Naive thymus-derived CD8-positive, alpha-beta T cell (primary cell): ENCODE measurements at regions not wholly inside any gene's neighbourhood (a gene's known extent, or its start where the extent isn't known, plus 50 kb on each side); places are given as distances from the start of the nearest gene placed in this dataset.

ENCODE experiments used
- ATAC-seq, 2 donors: fragments of 150-1000 bp; cut with Tn5 transposase in 1 of 2; sonication (Bioruptor Pico), chemical (Tn5 transposase) in 1 of 2; 1 replicate in 1 of 2; 2 replicates in 1 of 2; pipeline ENCODE4 v1.10.0; 2021; ENCODE audit warnings: mild to moderate bottlenecking in 2 of 2, moderate library complexity in 2 of 2
- POLR2A ChIA-PET: fragments of 350-600 bp; sonication (Branson Sonifier 250); formaldehyde crosslinking; loops from one replicate; lab custom pipeline; 2021; ENCODE audit warnings: antibody characterized with exemption; lab: Charles Lee
- DNase-seq, 10 donors: peaks; one replicate each; pipeline versions ENCODE4 v3.0.0 to v3.0.0-alpha.2; 2020 to 2022
- H3K27ac Mint-ChIP-seq, 10 donors: one replicate each; pipeline ENCODE4 v1.8.0; 2020 to 2022; ENCODE audit warnings: mild to moderate bottlenecking in 10 of 10, mixed read lengths in 10 of 10, moderate library complexity in 4 of 10, inconsistent platforms in 1 of 10
- H3K27me3 Mint-ChIP-seq, 5 donors: one replicate each; pipeline ENCODE4 v1.8.0; 2021 to 2022; ENCODE audit warnings: mixed read lengths in 5 of 5
- H3K36me3 Mint-ChIP-seq, 3 donors: one replicate each; pipeline ENCODE4 v1.8.0; 2020 to 2022; ENCODE audit warnings: mixed read lengths in 3 of 3, mild to moderate bottlenecking in 2 of 3, inconsistent platforms in 1 of 3
- H3K4me1 Mint-ChIP-seq, 4 donors: one replicate each; pipeline ENCODE4 v1.8.0; 2021 to 2022; ENCODE audit warnings: mixed read lengths in 4 of 4
- H3K4me3 Mint-ChIP-seq, 10 donors: one replicate each; pipeline ENCODE4 v1.8.0; 2020 to 2022; ENCODE audit warnings: mild to moderate bottlenecking in 10 of 10, mixed read lengths in 10 of 10, moderate library complexity in 6 of 10, inconsistent platforms in 1 of 10
- H3K9me3 Mint-ChIP-seq, 9 donors: one replicate each; pipeline ENCODE4 v1.8.0; 2020 to 2022; ENCODE audit warnings: mixed read lengths in 9 of 9, mild to moderate bottlenecking in 3 of 9, inconsistent platforms in 1 of 9, moderate library complexity in 1 of 9

- H3K36me3 Mint-ChIP-seq: no peaks in the 10 kb centered on the region
- no peaks in the 10 kb centered on the region for H3K9me3 Mint-ChIP-seq
- no peak overlapping the region for H3K27ac Mint-ChIP-seq
- no peaks in the 10 kb centered on the region for H3K27me3 Mint-ChIP-seq
- DNase-seq: no peak
- POLR2A ChIA-PET: no interaction called here
- no peak overlapping the region for H3K4me3 Mint-ChIP-seq
- no peak for ATAC-seq
- peaks cover 3 to 14% (median 12%) of the 10 kb centered on the region in 4 donors for H3K4me1 Mint-ChIP-seq
Observed at GRCh38 chr2:207312006-207312356, 146.2 kb upstream of the KLF7 start.

GRCh38 chr2:207313947-207314346, 148.2 kb upstream of the KLF7 start:
- Mint-ChIP-seq H3K4me3 (no peak overlapping the region), H3K9me3 (no peaks in the 10 kb centered on the region), H3K36me3 (no peaks in the 10 kb centered on the region), H3K27me3 (peaks cover 0 to 3% (median 0%) of the 10 kb centered on the region in 5 donors), H3K4me1 (peaks cover 0 to 6% (median 4%) of the 10 kb centered on the region in 4 donors), H3K27ac (no peak overlapping the region)
- DNase-seq (no peak), ATAC-seq (no peak)
- POLR2A ChIA-PET: no interaction called here

DNA sequence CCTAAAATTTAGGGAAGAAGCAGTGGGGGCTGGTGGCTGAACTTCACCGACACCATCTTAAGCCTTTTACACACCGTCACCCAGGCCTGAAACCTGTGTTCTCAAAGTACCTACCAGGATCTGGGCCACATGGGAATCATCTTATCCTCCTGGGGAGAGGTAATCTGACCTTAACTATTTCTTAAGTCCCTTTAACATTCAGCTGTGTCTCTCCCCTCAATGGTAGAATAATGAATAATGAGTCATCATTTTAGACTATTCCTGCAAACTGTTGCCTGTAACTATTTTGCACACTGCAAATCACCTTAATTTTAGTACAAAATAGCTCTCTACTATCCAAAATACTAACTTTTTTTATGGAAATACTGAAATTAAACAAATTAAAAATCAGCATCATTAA, 149.4 kb upstream of the KLF7 start:
- peaks cover 0 to 8% (median 0%) of the 10 kb centered on the region in 5 donors for H3K27me3 Mint-ChIP-seq
- no peak for ATAC-seq

GRCh38 chr2:207316484-207316883, 150.7 kb upstream of the KLF7 start:
- H3K27ac Mint-ChIP-seq: no peak overlapping the region
- H3K4me1 Mint-ChIP-seq: peaks cover 0 to 4% (median 0%) of the 10 kb centered on the region in 4 donors
- no peaks in the 10 kb centered on the region for H3K36me3 Mint-ChIP-seq
- POLR2A ChIA-PET: no interaction called here
- H3K9me3 Mint-ChIP-seq: no peaks in the 10 kb centered on the region
- H3K4me3 Mint-ChIP-seq: no peak overlapping the region
- ATAC-seq (no peak), DNase-seq (no peak)
- H3K27me3 Mint-ChIP-seq: peaks cover 0 to 8% (median 0%) of the 10 kb centered on the region in 5 donors

More for the DNA sequence above, 149.4 kb upstream of the KLF7 start:
- Mint-ChIP-seq H3K4me3 (no peak overlapping the region), H3K9me3 (no peaks in the 10 kb centered on the region), H3K27ac (no peak overlapping the region), H3K4me1 (peaks cover 0 to 4% (median 0%) of the 10 kb centered on the region in 4 donors), H3K36me3 (no peaks in the 10 kb centered on the region)
- DNase-seq: no peak
- POLR2A ChIA-PET: no interaction called here

GRCh38 chr2:207316906-207317305, 151.2 kb upstream of the KLF7 start:
- no peak for DNase-seq
- no peak for ATAC-seq
- no peak overlapping the region for H3K4me3 Mint-ChIP-seq
- H3K36me3 Mint-ChIP-seq: no peaks in the 10 kb centered on the region
- no peaks in the 10 kb centered on the region for H3K9me3 Mint-ChIP-seq
- POLR2A ChIA-PET: no interaction called here
- peaks cover 0 to 7% (median 0%) of the 10 kb centered on the region in 4 donors for H3K4me1 Mint-ChIP-seq
- H3K27me3 Mint-ChIP-seq: peaks cover 0 to 8% (median 0%) of the 10 kb centered on the region in 5 donors
- H3K27ac Mint-ChIP-seq: no peak overlapping the region

GRCh38 chr2:207317378-207317984, 151.7 kb upstream of the KLF7 start:
- H3K36me3 Mint-ChIP-seq: no peaks in the 10 kb centered on the region
- no peak for DNase-seq
- no peaks in the 10 kb centered on the region for H3K9me3 Mint-ChIP-seq
- peaks cover 0 to 7% (median 0%) of the 10 kb centered on the region in 4 donors for H3K4me1 Mint-ChIP-seq
- H3K27ac Mint-ChIP-seq: no peak overlapping the region
- no peak overlapping the region for H3K4me3 Mint-ChIP-seq
- H3K27me3 Mint-ChIP-seq: peaks cover 0 to 8% (median 0%) of the 10 kb centered on the region in 5 donors
- ATAC-seq: no peak
- POLR2A ChIA-PET: no interaction called here

DNA sequence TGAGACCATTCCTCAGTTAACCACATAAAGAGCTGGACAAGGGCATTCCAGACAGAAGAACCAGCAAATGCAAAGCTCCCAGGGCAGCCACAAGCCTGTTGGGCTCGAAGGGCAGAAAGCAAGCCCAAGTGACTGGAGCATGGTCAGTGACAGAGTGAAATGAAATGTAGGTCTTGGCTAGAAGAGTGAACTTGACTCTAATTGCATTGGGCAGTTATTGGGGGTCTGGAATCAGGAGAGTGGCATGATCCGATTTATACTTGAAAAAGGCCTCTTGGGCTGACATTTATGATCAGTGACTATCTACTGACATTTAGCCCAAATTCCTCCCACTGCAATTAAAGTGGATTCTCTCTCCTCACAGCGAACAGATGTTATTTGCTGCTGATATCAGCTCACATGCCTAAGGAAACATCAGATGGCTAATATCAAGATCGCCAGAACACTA, 152.5 kb upstream of the KLF7 start:
- Mint-ChIP-seq H3K27ac (peak overlapping the region in 1 of 10 donors; percentile 37), H3K9me3 (no peaks in the 10 kb centered on the region), H3K4me3 (no peak overlapping the region), H3K36me3 (no peaks in the 10 kb centered on the region), H3K27me3 (peaks cover 0 to 8% (median 0%) of the 10 kb centered on the region in 5 donors), H3K4me1 (peaks cover 0 to 7% (median 0%) of the 10 kb centered on the region in 4 donors)
- DNase-seq (no peak), ATAC-seq (no peak)
- POLR2A ChIA-PET: no interaction called here

DNA sequence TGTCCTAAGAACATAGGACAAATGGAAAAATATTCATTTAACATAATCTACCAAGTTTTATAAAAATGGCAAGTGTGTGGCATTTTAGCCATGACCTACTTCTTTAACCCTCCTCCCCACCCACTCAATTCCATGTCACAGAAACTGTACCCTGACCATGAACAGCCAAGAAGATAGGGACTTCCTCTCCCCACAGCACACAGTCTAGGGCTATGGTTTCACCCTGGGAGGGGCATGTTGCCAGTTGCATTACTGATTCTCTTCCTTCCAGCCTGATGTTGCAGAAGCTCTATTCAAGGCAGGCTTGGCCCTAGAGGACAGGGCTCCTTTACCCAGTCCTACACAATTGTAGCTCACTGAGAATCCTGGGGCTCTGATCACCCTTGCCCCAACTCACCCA, 153.6 kb upstream of the KLF7 start:
- H3K36me3 Mint-ChIP-seq: no peaks in the 10 kb centered on the region
- no peak for DNase-seq
- POLR2A ChIA-PET: no interaction called here
- peaks cover 0 to 8% (median 0%) of the 10 kb centered on the region in 5 donors for H3K27me3 Mint-ChIP-seq
- H3K9me3 Mint-ChIP-seq: no peaks in the 10 kb centered on the region
- peaks cover 0 to 7% (median 0%) of the 10 kb centered on the region in 4 donors for H3K4me1 Mint-ChIP-seq
- H3K27ac Mint-ChIP-seq: no peak overlapping the region
- no peak for ATAC-seq
- H3K4me3 Mint-ChIP-seq: no peak overlapping the region

DNA sequence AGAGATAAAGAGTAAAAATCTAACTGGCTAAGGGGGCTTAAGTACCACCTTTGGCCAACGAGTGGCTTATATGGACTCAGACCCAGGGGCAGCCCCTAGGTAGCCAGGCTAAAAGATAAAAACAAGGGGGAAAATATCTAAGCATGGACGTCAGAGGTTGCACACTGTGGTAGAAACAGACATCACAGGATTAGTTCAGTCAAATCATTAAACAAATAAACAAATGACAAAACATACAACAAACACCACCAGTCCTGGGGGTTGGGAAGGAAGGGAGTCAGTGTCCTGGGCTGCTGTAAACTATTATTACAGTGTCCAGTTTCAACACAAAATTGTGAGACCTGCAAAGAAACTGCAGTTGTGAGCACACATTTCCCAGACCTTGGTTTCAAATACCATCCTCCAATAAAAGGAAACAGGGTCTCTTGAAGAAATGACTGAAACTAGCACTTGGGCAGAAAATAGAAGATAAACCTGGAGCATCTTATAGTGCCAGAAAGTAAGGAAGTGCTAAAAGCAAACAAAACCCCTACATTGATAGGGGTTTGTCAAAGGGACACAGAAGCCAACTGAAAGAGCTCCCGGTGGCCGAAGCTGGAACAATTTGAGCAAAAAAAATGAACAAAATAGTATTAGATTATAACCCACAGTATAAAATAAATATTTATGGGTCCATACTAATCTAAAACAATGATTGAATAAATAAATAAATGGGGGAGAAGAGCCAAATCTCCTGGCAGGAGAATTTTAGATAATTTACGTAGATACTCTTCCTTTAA, 154.8 kb upstream of the KLF7 start:
- peaks cover 0 to 7% (median 0%) of the 10 kb centered on the region in 4 donors for H3K4me1 Mint-ChIP-seq
- DNase-seq: no peak
- no peak for ATAC-seq
- H3K27ac Mint-ChIP-seq: no peak overlapping the region
- no peaks in the 10 kb centered on the region for H3K9me3 Mint-ChIP-seq
- no peak overlapping the region for H3K4me3 Mint-ChIP-seq
- no peaks in the 10 kb centered on the region for H3K36me3 Mint-ChIP-seq
- peaks cover 0 to 8% (median 0%) of the 10 kb centered on the region in 5 donors for H3K27me3 Mint-ChIP-seq
- POLR2A ChIA-PET: no interaction called here

DNA sequence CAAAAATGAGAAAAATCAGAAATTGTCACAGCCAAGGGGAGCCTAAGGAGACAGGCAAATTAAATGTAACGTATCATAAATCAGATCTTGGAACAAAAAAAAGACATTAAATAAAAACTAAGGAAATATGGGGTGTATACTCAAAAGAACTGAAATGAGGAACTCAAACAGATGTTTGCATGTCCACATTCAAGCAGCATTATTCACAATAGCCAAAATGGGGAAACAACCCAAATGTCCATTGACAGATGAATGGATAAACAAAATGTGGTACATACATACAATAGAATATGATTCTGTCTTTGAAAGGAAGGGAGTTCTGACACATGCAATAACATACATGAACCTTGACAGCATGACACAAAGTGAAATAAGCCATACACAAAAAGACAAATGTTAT, 155.8 kb upstream of the KLF7 start:
- H3K4me3 Mint-ChIP-seq: no peak overlapping the region

GRCh38 chr2:207324001-207324400, 158.3 kb upstream of the KLF7 start:
- Mint-ChIP-seq H3K27me3 (peaks cover 0 to 5% (median 0%) of the 10 kb centered on the region in 5 donors), H3K4me3 (no peak overlapping the region), H3K4me1 (peaks cover 0 to 13% (median under 1%) of the 10 kb centered on the region in 4 donors), H3K36me3 (no peaks in the 10 kb centered on the region), H3K27ac (peak overlapping the region in 1 of 10 donors; percentile 6), H3K9me3 (peaks cover 0 to 2% (median 0%) of the 10 kb centered on the region in 9 donors)
- DNase-seq (no peak), ATAC-seq (no peak)
- POLR2A ChIA-PET: no interaction called here

More for the DNA sequence above, 155.8 kb upstream of the KLF7 start:
- Mint-ChIP-seq H3K27me3 (peaks cover 0 to 8% (median 0%) of the 10 kb centered on the region in 5 donors), H3K9me3 (no peaks in the 10 kb centered on the region), H3K4me1 (peaks cover 0 to 7% (median 0%) of the 10 kb centered on the region in 4 donors), H3K27ac (no peak overlapping the region), H3K36me3 (no peaks in the 10 kb centered on the region)
- POLR2A ChIA-PET: no interaction called here
- DNase-seq (no peak), ATAC-seq (no peak)

GRCh38 chr2:207327513-207327912, 161.8 kb upstream of the KLF7 start:
- no peaks in the 10 kb centered on the region for H3K27me3 Mint-ChIP-seq
- H3K9me3 Mint-ChIP-seq: peaks cover 0 to 2% (median 0%) of the 10 kb centered on the region in 9 donors
- H3K4me1 Mint-ChIP-seq: peaks cover 3 to 16% (median 4%) of the 10 kb centered on the region in 4 donors
- H3K4me3 Mint-ChIP-seq: no peak overlapping the region
- DNase-seq (no peak), ATAC-seq (no peak)
- H3K27ac Mint-ChIP-seq: no peak overlapping the region
- POLR2A ChIA-PET: no interaction called here
- H3K36me3 Mint-ChIP-seq: no peaks in the 10 kb centered on the region

GRCh38 chr2:207328944-207329386, 163.2 kb upstream of the KLF7 start:
- Mint-ChIP-seq H3K27me3 (no peaks in the 10 kb centered on the region), H3K4me1 (peaks cover 4 to 18% (median 7%) of the 10 kb centered on the region in 4 donors), H3K9me3 (peaks cover 0 to 2% (median 0%) of the 10 kb centered on the region in 9 donors), H3K4me3 (no peak overlapping the region), H3K36me3 (no peaks in the 10 kb centered on the region), H3K27ac (peak overlapping the region in 1 of 10 donors; percentile 2)
- no peak for DNase-seq
- no peak for ATAC-seq
- POLR2A ChIA-PET: interaction anchor here (1.1 kb wide), 1 partner anchor 162 kb away, joined by 4 read pairs; no protein-coding TSS in a partner anchor
